ENCODE measurements at regions not wholly inside any gene's neighbourhood (a gene's known extent, or its start where the extent isn't known, plus 50 kb on each side); places are given as distances from the start of the nearest gene placed in this dataset.

DNA sequence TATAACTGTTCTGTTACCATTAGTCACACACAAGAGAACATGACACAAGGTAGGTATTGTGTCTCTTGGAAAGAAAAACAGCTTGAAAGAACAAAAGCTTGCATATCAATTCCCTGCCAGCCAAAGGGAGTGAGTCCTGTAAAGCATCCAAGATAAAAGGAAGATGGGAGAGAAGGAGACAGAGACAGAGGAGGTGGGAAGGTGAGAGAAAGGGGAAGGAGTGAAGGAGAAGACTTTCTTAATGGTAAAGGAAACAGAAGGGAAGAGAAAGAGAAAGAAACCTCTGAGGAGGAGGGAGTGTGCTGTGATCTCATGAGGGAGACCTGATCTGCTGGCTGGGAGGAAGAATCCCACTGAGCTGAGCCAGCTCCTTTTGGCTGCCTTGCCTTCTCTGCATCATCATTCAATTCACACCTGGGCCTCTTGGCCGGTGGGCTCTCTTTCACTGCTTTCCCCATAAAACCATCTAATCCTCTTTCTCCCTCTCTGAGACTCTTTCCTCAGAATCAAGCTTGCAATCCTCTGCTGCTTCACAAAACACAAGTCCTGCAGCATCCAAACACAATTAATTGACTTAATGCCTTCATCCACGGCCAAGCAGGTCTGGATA, 271.6 kb downstream of the ABCC12 start:
- H3K27ac Mint-ChIP-seq (ENCODE audit: unreplicated experiment): no peak overlapping the region
- H3K4me3 Mint-ChIP-seq (ENCODE audit: unreplicated experiment): no peak overlapping the region
- DNase-seq (ENCODE audit: low spot score): no peak
- TF ChIP-seq, protein P1, sequence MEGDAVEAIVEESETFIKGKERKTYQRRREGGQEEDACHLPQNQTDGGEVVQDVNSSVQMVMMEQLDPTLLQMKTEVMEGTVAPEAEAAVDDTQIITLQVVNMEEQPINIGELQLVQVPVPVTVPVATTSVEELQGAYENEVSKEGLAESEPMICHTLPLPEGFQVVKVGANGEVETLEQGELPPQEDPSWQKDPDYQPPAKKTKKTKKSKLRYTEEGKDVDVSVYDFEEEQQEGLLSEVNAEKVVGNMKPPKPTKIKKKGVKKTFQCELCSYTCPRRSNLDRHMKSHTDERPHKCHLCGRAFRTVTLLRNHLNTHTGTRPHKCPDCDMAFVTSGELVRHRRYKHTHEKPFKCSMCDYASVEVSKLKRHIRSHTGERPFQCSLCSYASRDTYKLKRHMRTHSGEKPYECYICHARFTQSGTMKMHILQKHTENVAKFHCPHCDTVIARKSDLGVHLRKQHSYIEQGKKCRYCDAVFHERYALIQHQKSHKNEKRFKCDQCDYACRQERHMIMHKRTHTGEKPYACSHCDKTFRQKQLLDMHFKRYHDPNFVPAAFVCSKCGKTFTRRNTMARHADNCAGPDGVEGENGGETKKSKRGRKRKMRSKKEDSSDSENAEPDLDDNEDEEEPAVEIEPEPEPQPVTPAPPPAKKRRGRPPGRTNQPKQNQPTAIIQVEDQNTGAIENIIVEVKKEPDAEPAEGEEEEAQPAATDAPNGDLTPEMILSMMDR (IDR thresholded peaks at IDR 0.05): no peak
- peaks cover 2% of the 10 kb centered on the region for H3K36me3 Mint-ChIP-seq (ENCODE audit: low read depth)
- H3K9me3 Mint-ChIP-seq (ENCODE audit: low read depth): no peaks in the 10 kb centered on the region
- H3K4me1 Mint-ChIP-seq (ENCODE audit: low read depth): peaks cover 21% of the 10 kb centered on the region
- peaks cover 21% of the 10 kb centered on the region for H3K27me3 Mint-ChIP-seq (ENCODE audit: low read depth)

DNA sequence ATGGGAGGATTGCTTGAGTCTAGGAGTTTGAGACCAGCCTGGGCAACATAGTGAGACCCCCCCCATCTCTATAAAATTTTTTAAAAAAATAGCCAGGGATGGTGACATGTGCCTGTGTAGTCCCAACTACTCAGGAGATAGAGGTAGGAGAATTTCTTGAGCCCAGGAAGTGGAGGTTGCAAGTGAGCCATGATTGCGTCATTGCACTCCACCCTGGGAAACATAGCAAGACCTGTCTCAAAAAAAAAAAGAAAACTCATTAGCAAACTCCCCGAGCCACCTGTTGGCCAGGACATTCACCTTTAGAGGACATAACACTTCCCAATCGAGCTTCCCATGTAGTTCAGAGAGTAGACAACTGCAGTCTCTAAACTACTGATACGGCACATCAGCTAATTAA, 274.2 kb downstream of the ABCC12 start:
- Mint-ChIP-seq H3K27me3 (ENCODE audit: low read depth) (peaks cover 30% of the 10 kb centered on the region), H3K36me3 (ENCODE audit: low read depth) (peaks cover 2% of the 10 kb centered on the region), H3K27ac (ENCODE audit: unreplicated experiment) (no peak overlapping the region), H3K4me3 (ENCODE audit: unreplicated experiment) (no peak overlapping the region), H3K4me1 (ENCODE audit: low read depth) (no peaks in the 10 kb centered on the region), H3K9me3 (ENCODE audit: low read depth) (no peaks in the 10 kb centered on the region)
- DNase-seq (ENCODE audit: low spot score): no peak
- TF ChIP-seq, protein P1 (IDR thresholded peaks at IDR 0.05): no peak

GRCh38 chr16:47880653-47881052, 275.1 kb downstream of the ABCC12 start:
- no peaks in the 10 kb centered on the region for H3K4me1 Mint-ChIP-seq (ENCODE audit: low read depth)
- H3K9me3 Mint-ChIP-seq (ENCODE audit: low read depth): no peaks in the 10 kb centered on the region
- H3K27ac Mint-ChIP-seq (ENCODE audit: unreplicated experiment): no peak overlapping the region
- H3K27me3 Mint-ChIP-seq (ENCODE audit: low read depth): peaks cover 27% of the 10 kb centered on the region
- peaks cover 2% of the 10 kb centered on the region for H3K36me3 Mint-ChIP-seq (ENCODE audit: low read depth)
- no peak overlapping the region for H3K4me3 Mint-ChIP-seq (ENCODE audit: unreplicated experiment)
- no peak for DNase-seq (ENCODE audit: low spot score)
- TF ChIP-seq, protein P1 (IDR thresholded peaks at IDR 0.05): no peak

DNA sequence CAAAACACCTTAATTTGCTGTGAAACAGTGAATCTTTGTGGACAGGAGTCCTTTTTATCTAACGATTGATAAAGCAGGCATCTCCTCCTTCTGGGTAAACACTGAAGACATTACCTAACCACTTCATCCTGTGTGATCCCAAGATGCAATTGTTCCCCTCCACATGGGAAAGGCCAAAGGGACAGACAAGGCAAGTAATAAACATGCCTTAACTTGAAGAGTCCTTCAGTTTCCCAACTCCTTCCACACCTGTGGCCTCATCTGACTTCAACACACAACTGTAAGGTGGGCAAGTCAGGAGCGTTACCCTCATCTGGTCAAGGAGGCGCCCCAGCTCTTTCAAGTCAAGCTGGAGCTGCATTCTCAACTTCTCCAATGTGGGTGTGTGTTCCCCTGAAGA, 278.6 kb downstream of the ABCC12 start:
- H3K27me3 Mint-ChIP-seq (ENCODE audit: low read depth): peaks cover 12% of the 10 kb centered on the region
- H3K9me3 Mint-ChIP-seq (ENCODE audit: low read depth): no peaks in the 10 kb centered on the region
- no peak overlapping the region for H3K27ac Mint-ChIP-seq (ENCODE audit: unreplicated experiment)
- H3K4me3 Mint-ChIP-seq (ENCODE audit: unreplicated experiment): no peak overlapping the region
- H3K36me3 Mint-ChIP-seq (ENCODE audit: low read depth): no peaks in the 10 kb centered on the region
- TF ChIP-seq, protein P1 (IDR thresholded peaks at IDR 0.05): no peak
- DNase-seq (ENCODE audit: low spot score): no peak
- H3K4me1 Mint-ChIP-seq (ENCODE audit: low read depth): no peaks in the 10 kb centered on the region

DNA sequence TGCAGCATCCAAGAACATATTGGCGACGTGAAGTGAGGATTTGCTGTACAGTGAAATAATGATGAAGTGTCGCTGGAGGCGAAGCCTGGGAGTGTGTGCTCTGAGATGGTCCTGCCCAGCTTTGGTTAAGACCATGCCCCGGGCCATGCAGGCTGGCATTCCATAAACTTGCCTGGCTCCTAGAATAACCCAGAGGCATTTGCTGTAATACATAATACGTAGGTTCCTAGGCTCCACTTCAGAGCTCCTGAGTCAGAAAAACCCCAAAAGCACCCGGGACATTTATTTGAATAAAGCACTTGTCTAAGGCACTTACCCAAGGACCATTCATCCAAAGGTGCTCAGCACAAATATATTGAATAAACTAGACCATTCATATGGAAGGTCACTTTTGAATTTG, 279.3 kb downstream of the ABCC12 start:
- no peaks in the 10 kb centered on the region for H3K4me1 Mint-ChIP-seq (ENCODE audit: low read depth)
- H3K27ac Mint-ChIP-seq (ENCODE audit: unreplicated experiment): no peak overlapping the region
- H3K36me3 Mint-ChIP-seq (ENCODE audit: low read depth): no peaks in the 10 kb centered on the region
- TF ChIP-seq, protein P1 (IDR thresholded peaks at IDR 0.05): no peak
- H3K27me3 Mint-ChIP-seq (ENCODE audit: low read depth): peaks cover 12% of the 10 kb centered on the region
- no peak for DNase-seq (ENCODE audit: low spot score)
- H3K9me3 Mint-ChIP-seq (ENCODE audit: low read depth): no peaks in the 10 kb centered on the region
- H3K4me3 Mint-ChIP-seq (ENCODE audit: unreplicated experiment): no peak overlapping the region
